Choroid plexus epithelial cell (primary cell): ENCODE measurements at regions not wholly inside any gene's neighbourhood (a gene's known extent, or its start where the extent isn't known, plus 50 kb on each side); places are given as distances from the start of the nearest gene placed in this dataset.

Source experiments
- DNase-seq: peaks from one replicate; pipeline ENCODE4 v3.0.0-alpha.2; 2010; ENCODE audit warnings: low read depth
- H3K4me3 ChIP-seq: 2 replicates; pipeline ENCODE4 v1.5.1; 2011; ENCODE audit warnings: low read depth, mild to moderate bottlenecking, control low read depth, low read length, moderate library complexity
- TF ChIP-seq, protein P1 (sequence below): conservative IDR thresholded peaks from 2 replicates; pipeline ENCODE4 v1.5.1; 2011; ENCODE audit warnings: low read depth, mild to moderate bottlenecking, control low read depth, inconsistent platforms, low read length, moderate library complexity

DNA sequence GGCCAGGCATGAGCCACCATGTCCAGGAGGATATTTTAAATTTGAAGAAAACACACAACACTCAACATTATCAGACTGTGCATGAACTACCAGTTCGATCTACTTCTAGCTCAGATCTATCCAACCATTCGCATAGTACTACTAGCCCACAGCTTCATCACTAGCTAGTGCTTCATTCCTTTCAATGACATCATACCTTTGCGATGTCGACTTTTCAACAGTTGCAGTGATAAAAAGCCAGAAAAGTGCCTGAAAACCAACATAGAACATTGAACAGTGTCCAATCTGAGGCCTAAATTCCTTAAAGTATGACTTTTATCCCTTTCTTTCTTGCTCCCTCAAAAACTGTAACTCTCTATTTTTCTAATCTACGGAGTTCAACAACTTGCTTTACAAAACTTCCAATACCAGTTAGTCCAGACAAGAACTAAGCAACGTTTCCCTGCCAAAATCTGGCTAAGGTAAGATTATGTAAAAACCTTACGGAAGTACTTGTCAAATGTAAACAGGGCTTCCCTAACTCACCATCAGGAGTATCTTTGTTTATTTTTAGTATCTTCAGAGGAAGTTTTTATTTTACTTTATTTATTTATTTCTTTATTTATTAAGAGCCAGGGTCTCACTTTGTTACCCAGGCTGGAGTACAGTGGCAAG is 434.0 kb upstream of the JARID2 start:
- no peak overlapping the region for H3K4me3 ChIP-seq
- TF ChIP-seq, protein P1, sequence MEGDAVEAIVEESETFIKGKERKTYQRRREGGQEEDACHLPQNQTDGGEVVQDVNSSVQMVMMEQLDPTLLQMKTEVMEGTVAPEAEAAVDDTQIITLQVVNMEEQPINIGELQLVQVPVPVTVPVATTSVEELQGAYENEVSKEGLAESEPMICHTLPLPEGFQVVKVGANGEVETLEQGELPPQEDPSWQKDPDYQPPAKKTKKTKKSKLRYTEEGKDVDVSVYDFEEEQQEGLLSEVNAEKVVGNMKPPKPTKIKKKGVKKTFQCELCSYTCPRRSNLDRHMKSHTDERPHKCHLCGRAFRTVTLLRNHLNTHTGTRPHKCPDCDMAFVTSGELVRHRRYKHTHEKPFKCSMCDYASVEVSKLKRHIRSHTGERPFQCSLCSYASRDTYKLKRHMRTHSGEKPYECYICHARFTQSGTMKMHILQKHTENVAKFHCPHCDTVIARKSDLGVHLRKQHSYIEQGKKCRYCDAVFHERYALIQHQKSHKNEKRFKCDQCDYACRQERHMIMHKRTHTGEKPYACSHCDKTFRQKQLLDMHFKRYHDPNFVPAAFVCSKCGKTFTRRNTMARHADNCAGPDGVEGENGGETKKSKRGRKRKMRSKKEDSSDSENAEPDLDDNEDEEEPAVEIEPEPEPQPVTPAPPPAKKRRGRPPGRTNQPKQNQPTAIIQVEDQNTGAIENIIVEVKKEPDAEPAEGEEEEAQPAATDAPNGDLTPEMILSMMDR = no peak
- DNase-seq = peak; percentile 60

DNA sequence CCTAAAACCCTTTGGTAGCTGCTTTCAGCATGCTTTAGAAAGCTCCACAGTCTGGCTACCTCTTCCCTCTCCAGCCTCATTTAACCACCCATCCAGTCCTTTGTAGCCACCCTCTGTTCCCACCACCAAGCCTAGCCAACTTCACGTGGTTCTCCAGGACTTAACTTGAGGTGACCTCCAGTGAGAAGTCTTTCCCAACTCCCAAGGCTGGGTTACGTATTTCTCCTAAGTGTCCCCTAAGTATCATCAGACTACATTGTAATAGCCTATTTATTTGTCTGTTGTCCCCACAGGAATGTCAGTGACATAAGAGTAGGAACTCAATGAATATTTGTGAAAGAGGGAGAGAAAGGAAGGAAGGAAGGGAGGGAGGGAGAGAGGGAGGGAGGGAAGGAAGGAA is 431.9 kb upstream of the JARID2 start:
- TF ChIP-seq, protein P1 = no peak
- no peak overlapping the region for H3K4me3 ChIP-seq
- DNase-seq = no peak

DNA sequence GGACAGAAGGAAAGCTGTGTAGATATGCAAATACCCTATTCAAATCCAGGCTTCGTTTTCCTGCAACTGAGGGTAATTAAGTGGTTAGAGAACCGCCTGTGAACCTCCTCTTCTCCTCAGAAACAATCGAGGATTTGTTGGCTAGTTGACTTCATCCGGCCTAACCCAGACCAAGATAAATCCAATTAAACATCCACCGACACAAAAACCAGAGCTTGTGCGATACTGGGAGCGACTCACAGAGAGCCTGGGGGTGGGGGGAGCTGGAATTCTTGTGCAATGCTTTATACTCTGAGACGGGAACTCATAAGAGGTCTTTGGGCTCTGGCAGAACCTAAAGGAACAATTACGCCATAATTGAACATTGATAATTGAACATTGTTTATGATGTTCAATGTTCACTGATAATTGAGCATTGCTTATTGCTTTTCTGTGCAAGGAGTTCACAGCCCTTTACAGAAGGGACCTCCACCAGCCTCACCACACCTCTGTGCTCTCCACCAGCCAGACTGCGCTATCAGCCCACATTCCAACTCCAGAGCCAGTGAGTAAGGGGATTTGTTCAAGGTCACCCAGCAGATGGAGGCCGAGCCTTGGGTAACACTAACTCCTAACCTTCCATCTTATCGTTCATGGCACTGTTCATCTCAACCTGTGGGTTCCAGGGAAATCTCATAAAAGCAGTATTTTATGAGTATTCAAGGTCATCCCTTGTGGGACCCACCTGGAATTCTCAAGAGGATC is 429.6 kb upstream of the JARID2 start:
- no peak for DNase-seq
- TF ChIP-seq, protein P1 = no peak
- no peak overlapping the region for H3K4me3 ChIP-seq

DNA sequence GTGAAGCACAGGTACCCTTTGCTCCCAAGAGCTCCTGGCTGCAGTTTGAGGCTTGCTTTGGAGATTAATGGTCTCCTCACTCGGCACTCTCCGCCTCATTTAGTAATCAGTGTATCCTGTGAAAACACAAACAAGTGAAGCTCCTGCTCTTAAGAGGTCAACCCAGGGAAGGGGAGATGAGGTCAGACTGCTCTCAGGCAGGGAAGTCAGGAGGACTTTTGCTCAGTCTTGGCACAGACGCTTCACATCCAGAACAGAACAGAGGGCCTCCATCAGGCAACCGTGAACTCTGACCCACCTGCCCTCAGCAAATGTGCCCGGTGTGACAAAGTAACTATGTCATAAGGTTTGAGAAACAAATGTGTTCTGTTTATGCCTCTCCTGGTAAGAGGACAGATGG is 428.8 kb upstream of the JARID2 start:
- DNase-seq = no peak
- TF ChIP-seq, protein P1 = no peak

DNA sequence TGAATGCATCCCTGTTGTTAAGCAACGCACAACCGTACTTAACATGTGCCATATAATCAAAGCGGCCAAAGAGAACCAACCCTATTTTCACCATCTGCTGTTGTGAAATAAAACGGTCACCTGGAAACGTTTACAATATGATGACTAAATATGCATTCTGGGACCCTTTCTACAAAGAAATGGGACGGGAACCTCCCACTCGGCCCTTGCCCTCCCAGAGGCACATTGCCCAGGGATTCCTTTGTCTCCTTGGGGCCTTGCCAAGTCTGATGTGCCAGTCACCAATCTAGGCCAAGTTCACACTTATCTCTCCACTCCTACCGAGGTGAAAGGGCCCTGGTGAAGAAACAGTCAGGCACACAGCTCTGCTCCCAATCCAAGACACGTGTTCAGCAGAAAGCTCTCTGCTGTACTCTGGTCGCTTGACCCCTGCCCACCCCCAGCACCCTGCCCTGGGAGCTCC is 427.4 kb upstream of the JARID2 start:
- TF ChIP-seq, protein P1 = no peak
- no peak overlapping the region for H3K4me3 ChIP-seq
- DNase-seq = no peak

More for the DNA sequence above, 428.8 kb upstream of the JARID2 start:
- H3K4me3 ChIP-seq = no peak overlapping the region

DNA sequence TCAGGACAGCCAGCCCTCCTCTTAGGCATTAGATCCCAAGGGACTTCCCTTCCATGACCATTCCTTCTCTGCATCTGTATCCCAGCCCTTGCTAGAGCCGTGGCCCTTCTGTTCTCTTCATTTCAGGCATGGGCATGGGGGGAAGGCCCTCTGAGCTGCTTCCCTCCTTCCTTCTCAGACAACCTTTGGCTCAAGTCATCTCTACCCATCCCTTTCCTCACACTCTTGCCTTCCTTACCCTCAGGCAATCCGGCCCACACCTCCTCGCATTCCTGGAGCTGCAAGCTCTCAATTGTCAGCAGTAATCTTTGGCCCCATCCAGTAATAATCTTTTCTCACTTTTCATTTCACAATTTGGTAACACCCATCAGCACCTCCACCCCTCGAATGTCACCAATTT is 426.9 kb upstream of the JARID2 start:
- no peak overlapping the region for H3K4me3 ChIP-seq
- TF ChIP-seq, protein P1 = no peak
- no peak for DNase-seq

DNA sequence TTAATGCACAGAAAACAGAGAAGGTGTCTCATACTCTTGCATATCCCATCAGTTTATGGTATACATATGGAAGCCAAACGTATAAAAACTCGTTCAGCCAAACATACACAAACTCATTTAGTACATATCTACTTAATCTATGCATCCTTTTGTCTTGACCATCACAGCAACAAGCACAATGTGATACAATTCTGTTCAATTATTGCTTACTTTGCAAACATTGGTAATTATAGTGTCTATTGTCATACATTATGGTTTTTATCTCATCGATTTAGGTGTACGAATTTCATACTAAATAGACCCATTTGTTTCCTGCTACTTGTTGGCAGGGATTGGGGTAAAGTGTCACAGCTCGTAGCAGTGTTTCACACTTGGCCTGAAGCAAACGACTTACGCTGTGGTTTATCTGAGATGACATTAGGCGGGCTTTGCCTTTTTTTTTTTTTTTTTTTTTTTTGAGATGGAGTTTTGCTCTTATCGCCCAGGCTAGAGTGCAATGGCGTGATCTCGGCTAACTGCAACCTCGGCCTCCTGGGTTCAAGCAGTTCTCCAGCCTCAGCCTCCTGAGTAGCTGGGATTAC is 425.9 kb upstream of the JARID2 start:
- TF ChIP-seq, protein P1 = no peak
- no peak overlapping the region for H3K4me3 ChIP-seq
- DNase-seq = no peak
